Suprapubic skin (tissue), 4 donors: ENCODE measurements at regions not wholly inside any gene's neighbourhood (a gene's known extent, or its start where the extent isn't known, plus 50 kb on each side); places are given as distances from the start of the nearest gene placed in this dataset.

Source experiments
- DNase-seq, 2 donors: peaks; one replicate each; pipeline ENCODE4 v3.0.0-alpha.2; 2019; ENCODE audit warnings: low spot score in 2 of 2
- H3K27ac ChIP-seq: fragments of 200-600 bp; sonication (generic); one replicate; pipeline ENCODE4 v1.5.1; 2019
- H3K27me3 ChIP-seq: fragments of 200-600 bp; sonication (generic); one replicate; pipeline ENCODE4 v1.5.1; 2019
- H3K36me3 ChIP-seq: fragments of 200-600 bp; sonication (generic); one replicate; pipeline ENCODE4 v1.5.1; 2019
- H3K4me1 ChIP-seq: fragments of 200-600 bp; sonication (generic); one replicate; pipeline ENCODE4 v1.5.1; 2019
- H3K4me3 ChIP-seq: fragments of 200-600 bp; sonication (generic); one replicate; pipeline ENCODE4 v1.5.1; 2019; ENCODE audit warnings: mild to moderate bottlenecking
- H3K9me3 ChIP-seq: fragments of 200-600 bp; sonication (generic); one replicate; pipeline ENCODE4 v1.5.1; 2019
- EP300 ChIP-seq: sonication (generic); formaldehyde crosslinking; IDR thresholded peaks from one replicate; pipeline ENCODE4 v1.6.1; 2017; ENCODE audit warnings: antibody characterized with exemption
- POLR2A ChIP-seq, 2 donors: fragments of 450-650 bp; IDR thresholded peaks; one replicate each; pipeline ENCODE4 v1.6.1; 2017; ENCODE audit warnings: antibody characterized with exemption in 2 of 2, mild to moderate bottlenecking in 2 of 2, moderate library complexity in 2 of 2
- POLR2AphosphoS5 ChIP-seq, 3 donors: sonication (generic); formaldehyde crosslinking; IDR thresholded peaks; one replicate each; pipeline ENCODE4 v1.6.1; 2017; ENCODE audit warnings: antibody characterized with exemption in 3 of 3
- WGBS: methylation state at CpG from one replicate; pipeline ENCODE4 v1.1.5; 2018; 5-methylcytosine and 5-hydroxymethylcytosine counted together
- TF ChIP-seq, protein P1 (sequence below), 2 donors: fragments of 200-600 bp in 1 of 2; fragments of 450-650 bp in 1 of 2; sonication (generic) in 1 of 2; IDR thresholded peaks; one replicate each; pipeline ENCODE4 v1.5.1; 2016 to 2019; ENCODE audit warnings: antibody characterized with exemption in 2 of 2, mild to moderate bottlenecking in 1 of 2, moderate library complexity in 1 of 2

DNA sequence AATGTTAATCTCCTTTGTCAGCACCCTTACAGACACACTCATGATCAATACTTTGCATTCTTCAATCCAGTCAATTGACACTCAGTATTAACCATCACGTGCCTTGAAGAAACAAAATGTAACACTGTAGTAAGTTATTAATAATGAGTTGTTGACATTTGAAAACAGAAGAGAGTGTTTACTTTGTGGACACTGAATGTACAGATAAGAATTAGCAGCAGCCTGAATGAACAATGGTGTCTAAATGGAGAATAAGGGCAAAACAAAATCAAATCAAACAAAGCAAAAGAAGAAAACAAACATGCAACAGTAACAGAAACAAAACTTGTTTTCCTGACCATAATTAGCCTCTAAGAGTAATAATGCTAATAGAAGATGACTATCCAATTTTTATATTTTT is 1191.1 kb upstream of the MIR17HG start:
- TF ChIP-seq EP300 (no peak), POLR2A (IDR thresholded peaks at IDR 0.05) (no peak), POLR2AphosphoS5 (IDR thresholded peaks at IDR 0.05) (no peak)
- TF ChIP-seq, protein P1, sequence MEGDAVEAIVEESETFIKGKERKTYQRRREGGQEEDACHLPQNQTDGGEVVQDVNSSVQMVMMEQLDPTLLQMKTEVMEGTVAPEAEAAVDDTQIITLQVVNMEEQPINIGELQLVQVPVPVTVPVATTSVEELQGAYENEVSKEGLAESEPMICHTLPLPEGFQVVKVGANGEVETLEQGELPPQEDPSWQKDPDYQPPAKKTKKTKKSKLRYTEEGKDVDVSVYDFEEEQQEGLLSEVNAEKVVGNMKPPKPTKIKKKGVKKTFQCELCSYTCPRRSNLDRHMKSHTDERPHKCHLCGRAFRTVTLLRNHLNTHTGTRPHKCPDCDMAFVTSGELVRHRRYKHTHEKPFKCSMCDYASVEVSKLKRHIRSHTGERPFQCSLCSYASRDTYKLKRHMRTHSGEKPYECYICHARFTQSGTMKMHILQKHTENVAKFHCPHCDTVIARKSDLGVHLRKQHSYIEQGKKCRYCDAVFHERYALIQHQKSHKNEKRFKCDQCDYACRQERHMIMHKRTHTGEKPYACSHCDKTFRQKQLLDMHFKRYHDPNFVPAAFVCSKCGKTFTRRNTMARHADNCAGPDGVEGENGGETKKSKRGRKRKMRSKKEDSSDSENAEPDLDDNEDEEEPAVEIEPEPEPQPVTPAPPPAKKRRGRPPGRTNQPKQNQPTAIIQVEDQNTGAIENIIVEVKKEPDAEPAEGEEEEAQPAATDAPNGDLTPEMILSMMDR (IDR thresholded peaks at IDR 0.05) = no peak
- H3K9me3 ChIP-seq = no peaks in the 10 kb centered on the region
- no peaks in the 10 kb centered on the region for H3K27me3 ChIP-seq
- H3K36me3 ChIP-seq = no peaks in the 10 kb centered on the region
- no peak for DNase-seq
- H3K4me3 ChIP-seq = no peak overlapping the region
- H3K4me1 ChIP-seq = no peaks in the 10 kb centered on the region
- 61% methylated on average over 1 of the region's 1 CpG for WGBS
- H3K27ac ChIP-seq = no peak overlapping the region

DNA sequence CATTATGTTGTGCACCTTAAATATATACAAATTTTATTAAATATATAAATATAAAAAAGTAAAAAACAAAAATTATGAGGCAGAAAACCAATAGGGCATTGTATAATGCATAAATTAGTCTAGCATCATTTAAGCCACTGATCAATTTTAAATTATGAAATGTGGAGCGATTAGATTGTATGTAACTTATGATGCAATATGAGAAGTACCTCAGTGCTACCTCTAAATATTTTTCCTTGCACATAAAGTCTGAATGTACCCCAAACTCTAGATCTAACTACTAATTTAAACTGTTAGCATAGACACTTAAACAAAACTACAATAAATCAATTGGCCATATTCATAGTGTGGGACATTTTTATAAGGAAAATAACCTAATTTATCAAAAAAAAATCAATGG is 1178.5 kb upstream of the MIR17HG start:
- no peaks in the 10 kb centered on the region for H3K9me3 ChIP-seq
- no peaks in the 10 kb centered on the region for H3K27me3 ChIP-seq
- whole genome bisulfite sequencing = 82% methylated on average over 1 of the region's 1 CpG
- DNase-seq = no peak
- no peak overlapping the region for H3K4me3 ChIP-seq
- no peak overlapping the region for H3K27ac ChIP-seq
- TF ChIP-seq EP300 = no peak
- TF ChIP-seq POLR2AphosphoS5 (IDR thresholded peaks at IDR 0.05) = no peak
- TF ChIP-seq, protein P1 (IDR thresholded peaks at IDR 0.05) = no peak
- TF ChIP-seq POLR2A (IDR thresholded peaks at IDR 0.05) = no peak
- H3K36me3 ChIP-seq = no peaks in the 10 kb centered on the region
- no peaks in the 10 kb centered on the region for H3K4me1 ChIP-seq

DNA sequence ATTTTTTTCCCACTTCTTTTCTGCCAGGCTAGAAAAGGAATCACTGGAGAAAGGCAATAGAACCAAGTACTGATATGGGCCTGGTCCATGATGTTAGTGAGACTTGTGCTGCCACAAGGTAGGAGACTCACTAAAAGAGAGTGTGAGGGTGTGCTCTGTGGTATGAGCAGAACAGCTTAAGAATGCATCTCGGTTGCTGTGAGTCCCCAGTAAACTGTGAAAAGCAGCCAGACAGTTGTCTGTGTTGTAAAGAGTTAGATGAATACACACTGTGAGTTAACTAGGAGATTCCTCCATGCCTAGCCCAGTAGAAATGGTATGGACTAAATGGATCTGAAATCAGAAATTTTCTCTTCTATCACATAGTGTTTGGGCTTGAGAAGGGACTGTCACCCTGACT is 1177.3 kb upstream of the MIR17HG start:
- H3K36me3 ChIP-seq = no peaks in the 10 kb centered on the region
- no peak for DNase-seq
- H3K4me3 ChIP-seq = no peak overlapping the region
- 67% methylated on average over 1 of the region's 1 CpG for WGBS
- H3K27ac ChIP-seq = no peak overlapping the region
- H3K9me3 ChIP-seq = no peaks in the 10 kb centered on the region
- no peaks in the 10 kb centered on the region for H3K4me1 ChIP-seq
- TF ChIP-seq, protein P1 (IDR thresholded peaks at IDR 0.05) = no peak
- no peak for TF ChIP-seq POLR2A (IDR thresholded peaks at IDR 0.05)
- TF ChIP-seq EP300 = no peak
- no peak for TF ChIP-seq POLR2AphosphoS5 (IDR thresholded peaks at IDR 0.05)
- H3K27me3 ChIP-seq = no peaks in the 10 kb centered on the region

DNA sequence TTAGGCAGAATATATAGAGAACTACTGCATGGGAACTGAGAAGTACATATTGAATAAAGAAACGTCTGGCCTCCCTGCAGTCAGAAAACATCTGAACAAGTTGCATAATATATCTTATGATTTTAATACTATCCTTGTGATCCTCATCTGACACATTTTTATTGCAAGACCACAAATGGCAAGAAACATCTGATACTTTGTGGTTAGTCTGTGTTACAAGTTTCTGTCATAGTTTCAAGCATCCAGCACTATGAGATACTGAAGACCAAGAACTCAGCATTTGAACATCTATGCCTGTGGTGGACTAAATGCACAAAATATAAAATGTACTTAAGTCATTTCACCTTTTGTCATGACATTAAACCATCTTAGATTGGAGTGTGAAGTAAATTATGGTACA is 1175.8 kb upstream of the MIR17HG start:
- Histone ChIP-seq H3K27ac (no peak overlapping the region), H3K27me3 (no peaks in the 10 kb centered on the region), H3K4me3 (no peak overlapping the region), H3K4me1 (no peaks in the 10 kb centered on the region), H3K36me3 (no peaks in the 10 kb centered on the region), H3K9me3 (no peaks in the 10 kb centered on the region)
- TF ChIP-seq POLR2A (IDR thresholded peaks at IDR 0.05) (no peak), POLR2AphosphoS5 (IDR thresholded peaks at IDR 0.05) (no peak), EP300 (no peak)
- TF ChIP-seq, protein P1 (IDR thresholded peaks at IDR 0.05) = no peak
- 29% methylated on average over 1 of the region's 1 CpG for WGBS
- no peak for DNase-seq

DNA sequence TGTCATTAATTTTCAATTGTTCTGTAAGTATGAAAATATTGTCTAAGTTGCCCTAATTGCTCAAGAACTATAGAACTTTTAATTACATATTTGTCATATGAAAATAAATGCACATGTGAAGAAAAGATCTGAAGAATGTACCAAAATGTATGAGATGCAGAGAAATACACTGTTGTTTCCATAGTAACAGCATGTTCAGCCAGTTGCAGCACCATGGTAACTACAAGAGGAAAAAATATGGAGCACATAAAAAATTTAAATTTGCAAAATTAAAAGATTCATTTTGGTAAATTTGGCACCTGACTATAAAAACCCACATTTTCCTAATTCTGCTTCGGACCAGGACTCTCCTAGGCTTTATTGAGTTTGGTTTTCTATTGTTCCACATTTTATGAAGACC is 1170.0 kb upstream of the MIR17HG start:
- WGBS = 76% methylated on average over 1 of the region's 1 CpG
- DNase-seq = no peak
- Histone ChIP-seq H3K27me3 (no peaks in the 10 kb centered on the region), H3K27ac (no peak overlapping the region), H3K4me1 (no peaks in the 10 kb centered on the region), H3K36me3 (no peaks in the 10 kb centered on the region), H3K4me3 (no peak overlapping the region), H3K9me3 (no peaks in the 10 kb centered on the region)
- TF ChIP-seq POLR2AphosphoS5 (IDR thresholded peaks at IDR 0.05) (no peak), POLR2A (IDR thresholded peaks at IDR 0.05) (no peak), EP300 (no peak)
- TF ChIP-seq, protein P1 (IDR thresholded peaks at IDR 0.05) = no peak
